ENCODE measurements at regions not wholly inside any gene's neighbourhood (a gene's known extent, or its start where the extent isn't known, plus 50 kb on each side); places are given as distances from the start of the nearest gene placed in this dataset.
"Not testable (repeated sequence)": the region's sequence is repeated elsewhere in the genome, so short reads cannot be mapped to it uniquely, and the experiment has no call there.

GRCh38 chr3:10647376-10647775 lies 142.0 kb upstream of the ATP2B2 start:
- H3K36me3 Mint-ChIP-seq (ENCODE audit: low read depth), result no peaks in the 10 kb centered on the region
- intact Hi-C loops (cut with micrococcal nuclease), result no loop called here
- no peaks in the 10 kb centered on the region for H3K4me1 Mint-ChIP-seq (ENCODE audit: low read depth)
- H3K27ac Mint-ChIP-seq, result no peak overlapping the region
- H3K27me3 Mint-ChIP-seq, result no peaks in the 10 kb centered on the region
- H3K9me3 Mint-ChIP-seq, result no peaks in the 10 kb centered on the region
- H3K4me3 Mint-ChIP-seq, result no peak overlapping the region

DNA sequence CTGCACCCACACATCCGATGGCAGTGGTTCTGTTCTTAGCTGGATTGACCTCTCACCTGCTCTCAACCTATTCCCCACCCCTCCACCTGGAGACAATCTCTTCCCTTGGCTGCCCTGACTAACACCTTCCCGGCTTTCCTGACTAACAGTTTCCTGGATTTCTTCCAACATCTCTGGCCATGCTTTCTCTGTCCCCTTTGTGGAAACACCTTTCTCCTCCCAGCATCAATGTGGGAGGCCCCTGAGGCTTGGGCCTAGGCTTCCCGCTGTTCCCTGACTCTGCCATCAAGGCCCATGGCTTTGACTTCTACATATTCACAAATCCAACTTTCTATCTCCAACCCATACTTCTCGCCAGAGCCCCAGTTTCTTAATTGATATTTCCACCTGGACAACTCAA lies 142.8 kb upstream of the ATP2B2 start:
- no peak overlapping the region for H3K4me3 Mint-ChIP-seq
- H3K36me3 Mint-ChIP-seq (ENCODE audit: low read depth), result no peaks in the 10 kb centered on the region
- H3K9me3 Mint-ChIP-seq, result no peaks in the 10 kb centered on the region
- intact Hi-C loops (cut with micrococcal nuclease), result no loop called here
- H3K27me3 Mint-ChIP-seq, result no peaks in the 10 kb centered on the region
- H3K4me1 Mint-ChIP-seq (ENCODE audit: low read depth), result no peaks in the 10 kb centered on the region
- no peak overlapping the region for H3K27ac Mint-ChIP-seq

DNA sequence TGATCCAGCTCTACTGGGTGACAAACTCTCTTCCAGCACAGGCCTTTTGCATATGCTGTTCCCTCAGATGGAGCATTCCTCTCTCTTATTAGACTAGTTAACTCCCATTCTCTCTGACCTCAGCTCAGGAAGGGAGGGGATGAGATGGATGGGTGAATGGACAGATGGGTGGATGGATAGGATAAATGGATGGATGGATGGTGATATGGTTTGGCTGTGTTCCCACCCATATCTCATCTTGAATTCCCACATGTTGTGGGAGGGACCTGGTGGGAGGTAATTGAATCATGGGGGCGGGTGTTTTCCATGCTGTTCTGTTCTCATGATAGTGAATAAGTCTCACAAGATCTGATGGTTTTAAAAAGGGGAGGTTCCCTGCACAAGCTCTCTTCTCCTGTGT lies 144.1 kb upstream of the ATP2B2 start:
- H3K27ac Mint-ChIP-seq; intact Hi-C loops (cut with micrococcal nuclease); H3K27me3 Mint-ChIP-seq; H3K36me3 Mint-ChIP-seq (ENCODE audit: low read depth); H3K4me3 Mint-ChIP-seq; H3K4me1 Mint-ChIP-seq (ENCODE audit: low read depth); H3K9me3 Mint-ChIP-seq: not testable (repeated sequence)

GRCh38 chr3:10651506-10651905 lies 146.1 kb upstream of the ATP2B2 start:
- no peak overlapping the region for H3K4me3 Mint-ChIP-seq
- no peak overlapping the region for H3K27ac Mint-ChIP-seq
- H3K27me3 Mint-ChIP-seq, result peaks cover 4% of the 10 kb centered on the region
- H3K4me1 Mint-ChIP-seq (ENCODE audit: low read depth), result no peaks in the 10 kb centered on the region
- no peaks in the 10 kb centered on the region for H3K36me3 Mint-ChIP-seq (ENCODE audit: low read depth)
- H3K9me3 Mint-ChIP-seq, result no peaks in the 10 kb centered on the region
- intact Hi-C loops (cut with micrococcal nuclease), result no loop called here

DNA sequence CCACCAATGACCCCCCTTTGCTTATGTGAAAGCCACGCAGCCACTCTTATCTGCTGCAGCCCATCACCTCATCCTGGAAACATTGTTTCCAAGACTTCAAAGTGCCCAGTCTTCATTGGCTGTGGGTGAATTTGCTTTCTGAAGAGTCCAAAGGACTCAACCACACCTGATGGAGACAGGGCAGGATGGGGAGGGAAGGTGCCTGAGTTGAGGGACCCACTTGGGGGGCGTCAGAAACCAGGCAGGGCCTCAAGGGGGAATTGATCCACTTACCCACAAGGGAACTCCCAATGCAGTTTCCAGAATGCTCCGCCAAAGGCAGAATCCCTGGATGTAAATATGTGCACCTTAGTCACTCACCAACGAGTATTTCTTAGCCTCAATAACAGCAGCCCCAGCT lies 147.9 kb upstream of the ATP2B2 start:
- intact Hi-C loops (cut with micrococcal nuclease), result no loop called here
- Mint-ChIP-seq H3K36me3 (ENCODE audit: low read depth) (no peaks in the 10 kb centered on the region), H3K27me3 (peaks cover 14% of the 10 kb centered on the region), H3K4me3 (no peak overlapping the region), H3K9me3 (no peaks in the 10 kb centered on the region), H3K27ac (no peak overlapping the region), H3K4me1 (ENCODE audit: low read depth) (no peaks in the 10 kb centered on the region)

DNA sequence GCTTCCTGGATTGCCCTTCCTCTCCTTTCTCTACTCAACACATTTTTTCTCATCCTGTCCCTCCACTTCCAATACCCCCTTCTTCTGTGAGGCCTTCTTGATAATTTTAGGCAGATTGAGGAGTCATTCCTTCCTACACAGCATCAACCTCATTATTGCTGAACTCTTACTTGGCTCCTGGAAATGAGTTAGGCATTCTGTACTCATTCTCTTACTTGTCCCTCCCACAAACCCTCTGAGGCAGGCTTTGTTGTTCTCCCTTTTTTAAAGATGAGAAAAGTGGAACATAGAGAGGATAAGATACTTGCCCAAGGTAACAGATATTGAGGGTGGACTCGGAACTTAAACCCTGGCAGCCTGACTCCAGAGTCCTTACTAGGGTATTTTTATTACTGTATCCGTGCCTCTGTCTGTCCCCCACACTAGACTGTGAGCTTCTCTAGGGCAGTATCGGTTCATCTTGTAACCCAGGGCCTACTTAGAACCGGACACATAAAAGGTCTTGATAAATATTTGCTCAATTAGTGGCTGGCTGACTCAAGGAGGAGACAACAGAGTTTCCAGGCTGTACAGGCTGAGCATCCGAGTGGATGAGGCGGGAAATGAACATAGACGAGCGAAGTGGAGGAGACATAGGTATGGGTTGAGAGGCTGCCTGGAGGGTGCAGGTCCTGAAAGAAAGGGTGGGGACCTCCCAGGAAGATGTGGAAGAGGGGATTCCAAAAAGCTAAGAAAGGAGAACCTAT lies 148.7 kb upstream of the ATP2B2 start:
- no peaks in the 10 kb centered on the region for H3K4me1 Mint-ChIP-seq (ENCODE audit: low read depth)
- no peaks in the 10 kb centered on the region for H3K36me3 Mint-ChIP-seq (ENCODE audit: low read depth)
- intact Hi-C loops (cut with micrococcal nuclease), result no loop called here
- no peak overlapping the region for H3K4me3 Mint-ChIP-seq
- H3K27me3 Mint-ChIP-seq, result peaks cover 16% of the 10 kb centered on the region
- H3K27ac Mint-ChIP-seq, result no peak overlapping the region
- no peaks in the 10 kb centered on the region for H3K9me3 Mint-ChIP-seq

GRCh38 chr3:10655105-10655504 lies 149.7 kb upstream of the ATP2B2 start:
- Mint-ChIP-seq H3K4me3 (no peak overlapping the region), H3K9me3 (no peaks in the 10 kb centered on the region), H3K27me3 (peaks cover 23% of the 10 kb centered on the region), H3K36me3 (ENCODE audit: low read depth) (no peaks in the 10 kb centered on the region), H3K27ac (no peak overlapping the region), H3K4me1 (ENCODE audit: low read depth) (no peaks in the 10 kb centered on the region)
- intact Hi-C loops (cut with micrococcal nuclease), result no loop called here

DNA sequence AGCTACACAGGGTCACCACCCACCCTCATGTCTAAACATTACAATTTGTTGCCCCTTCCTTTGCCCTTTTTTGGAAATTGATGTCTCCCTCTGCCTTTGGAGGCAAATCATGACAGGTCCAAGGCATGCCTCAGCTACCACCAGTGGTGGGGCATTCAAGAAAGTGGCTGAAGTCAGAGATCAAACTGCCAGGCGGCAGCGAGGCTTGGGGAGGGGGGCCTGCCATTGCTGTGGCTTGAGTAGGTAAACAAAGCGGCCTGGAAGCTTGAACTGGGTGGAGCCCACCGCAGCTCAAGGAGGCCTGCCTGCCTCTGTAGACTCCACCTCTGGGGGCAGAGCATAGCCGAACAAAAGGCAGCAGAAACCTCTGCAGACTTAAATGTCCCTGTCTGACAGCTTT lies 152.0 kb upstream of the ATP2B2 start:
- H3K36me3 Mint-ChIP-seq (ENCODE audit: low read depth); H3K4me1 Mint-ChIP-seq (ENCODE audit: low read depth); intact Hi-C loops (cut with micrococcal nuclease); H3K27ac Mint-ChIP-seq; H3K9me3 Mint-ChIP-seq; H3K4me3 Mint-ChIP-seq: not testable (repeated sequence)
- H3K27me3 Mint-ChIP-seq, result peaks cover 24% of the 10 kb centered on the region

DNA sequence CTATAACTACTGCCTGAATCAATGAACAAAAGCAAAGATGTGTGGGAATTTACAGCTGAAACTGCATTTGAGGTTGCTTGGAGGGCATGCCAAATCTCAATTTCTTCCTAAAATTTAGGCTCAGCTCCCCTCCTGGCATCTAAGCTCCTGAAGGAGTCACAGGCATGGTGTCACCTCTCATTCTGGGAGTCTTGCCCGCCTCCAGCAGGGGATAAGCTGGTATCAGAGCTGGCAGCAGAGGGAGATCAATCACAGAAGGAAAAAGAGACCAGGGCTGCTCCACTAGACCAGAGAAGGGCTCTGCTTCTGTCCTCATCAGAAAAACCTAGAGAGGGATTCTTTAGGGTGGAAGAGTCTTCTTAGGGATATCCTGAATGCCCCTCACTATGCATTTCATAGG lies 150.4 kb upstream of the SLC6A11 start:
- Mint-ChIP-seq H3K36me3 (ENCODE audit: low read depth) (no peaks in the 10 kb centered on the region), H3K27ac (no peak overlapping the region), H3K4me1 (ENCODE audit: low read depth) (peaks cover 10% of the 10 kb centered on the region), H3K27me3 (peaks cover 7% of the 10 kb centered on the region), H3K4me3 (no peak overlapping the region), H3K9me3 (no peaks in the 10 kb centered on the region)
- intact Hi-C loops (cut with micrococcal nuclease), result no loop called here

- intact Hi-C loops (cut with micrococcal nuclease), result no loop called here
- H3K4me1 Mint-ChIP-seq (ENCODE audit: low read depth), result peaks cover 10% of the 10 kb centered on the region
- H3K4me3 Mint-ChIP-seq, result no peak overlapping the region
- H3K27me3 Mint-ChIP-seq, result peaks cover 7% of the 10 kb centered on the region
- no peak overlapping the region for H3K27ac Mint-ChIP-seq
- H3K9me3 Mint-ChIP-seq, result no peaks in the 10 kb centered on the region
- no peaks in the 10 kb centered on the region for H3K36me3 Mint-ChIP-seq (ENCODE audit: low read depth)
These were observed 149.4 kb upstream of the SLC6A11 start for GRCh38 chr3:10666621-10667020.

DNA sequence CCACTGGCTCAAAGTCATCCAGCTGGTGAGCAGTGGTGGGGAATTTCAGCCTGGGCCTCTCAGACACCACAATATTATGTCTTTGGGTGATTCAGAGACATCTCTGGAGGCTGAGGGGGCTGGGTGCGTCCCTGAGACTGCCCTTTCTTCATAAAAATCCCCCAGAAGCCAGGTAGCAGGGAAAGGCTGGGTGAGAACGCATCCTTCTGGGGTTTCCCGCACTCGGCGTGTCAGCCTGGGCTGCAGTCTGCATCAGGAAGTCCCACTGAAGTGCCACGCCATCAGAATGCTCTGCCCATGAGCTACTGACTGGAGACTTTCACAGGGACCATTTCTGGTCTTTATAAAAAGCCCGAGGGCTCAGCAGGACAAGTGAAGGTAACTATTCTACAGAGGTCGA lies 148.8 kb upstream of the SLC6A11 start:
- Mint-ChIP-seq H3K27me3 (peaks cover 7% of the 10 kb centered on the region), H3K4me3 (no peak overlapping the region), H3K4me1 (ENCODE audit: low read depth) (peaks cover 10% of the 10 kb centered on the region), H3K36me3 (ENCODE audit: low read depth) (no peaks in the 10 kb centered on the region), H3K27ac (no peak overlapping the region), H3K9me3 (no peaks in the 10 kb centered on the region)
- intact Hi-C loops (cut with micrococcal nuclease), result no loop called here

GRCh38 chr3:10667901-10668476 lies 148.0 kb upstream of the SLC6A11 start:
- Mint-ChIP-seq H3K27ac (no peak overlapping the region), H3K9me3 (no peaks in the 10 kb centered on the region), H3K27me3 (peaks cover 7% of the 10 kb centered on the region), H3K4me1 (ENCODE audit: low read depth) (peaks cover 10% of the 10 kb centered on the region), H3K36me3 (ENCODE audit: low read depth) (no peaks in the 10 kb centered on the region), H3K4me3 (no peak overlapping the region)
- intact Hi-C loops (cut with micrococcal nuclease), result no loop called here

DNA sequence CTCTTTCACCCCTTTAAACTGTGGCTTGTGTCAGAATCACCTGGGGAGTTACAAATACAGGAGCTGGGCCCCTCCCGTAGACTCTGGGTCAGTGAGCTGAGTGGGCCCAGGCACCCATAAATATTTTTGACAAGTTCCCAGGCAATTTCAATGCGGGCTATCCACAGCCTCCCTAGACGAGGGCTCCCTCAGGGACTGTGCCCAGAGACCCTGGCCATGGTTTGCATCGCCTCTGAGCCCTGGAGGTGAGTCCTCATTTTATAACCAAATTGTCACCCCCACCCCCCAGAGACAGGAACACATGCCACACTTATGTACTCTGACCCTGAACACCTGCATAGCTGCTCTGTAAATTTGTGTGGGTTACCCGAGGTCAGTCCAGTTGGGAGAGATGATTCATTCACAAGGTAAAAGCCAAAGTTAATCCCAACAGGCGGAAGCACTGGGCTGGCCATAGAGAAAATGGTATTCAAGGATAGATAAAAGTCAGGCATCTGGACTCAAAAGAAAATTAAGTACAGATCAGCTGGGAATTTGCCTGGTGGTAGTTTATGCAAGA lies 146.5 kb upstream of the SLC6A11 start:
- intact Hi-C loops (cut with micrococcal nuclease), result no loop called here
- Mint-ChIP-seq H3K36me3 (ENCODE audit: low read depth) (no peaks in the 10 kb centered on the region), H3K4me3 (no peak overlapping the region), H3K27ac (no peak overlapping the region), H3K27me3 (peaks cover 8% of the 10 kb centered on the region), H3K4me1 (ENCODE audit: low read depth) (peaks cover 10% of the 10 kb centered on the region), H3K9me3 (no peaks in the 10 kb centered on the region)

DNA sequence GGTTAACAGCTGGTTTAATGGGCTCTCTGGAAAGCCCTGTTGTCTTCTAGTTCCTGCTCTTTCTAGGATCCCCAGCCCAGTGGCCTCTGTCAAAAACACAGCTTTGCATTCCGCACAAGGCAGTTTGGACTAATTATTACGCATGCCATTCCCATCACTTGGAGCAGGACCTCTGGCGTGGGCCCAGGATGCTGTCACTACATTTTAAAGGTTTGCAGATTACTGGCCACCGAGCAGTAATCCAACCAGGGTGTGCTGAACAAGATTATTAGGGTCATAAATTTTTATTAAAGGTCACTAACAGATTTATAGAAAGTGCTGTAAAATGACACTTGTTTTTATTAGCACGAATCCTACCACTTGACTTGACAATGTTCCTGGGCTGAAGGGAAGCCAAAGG lies 143.6 kb upstream of the SLC6A11 start:
- no peaks in the 10 kb centered on the region for H3K9me3 Mint-ChIP-seq
- peaks cover 14% of the 10 kb centered on the region for H3K27me3 Mint-ChIP-seq
- intact Hi-C loops (cut with micrococcal nuclease), result no loop called here
- no peaks in the 10 kb centered on the region for H3K4me1 Mint-ChIP-seq (ENCODE audit: low read depth)
- H3K27ac Mint-ChIP-seq, result no peak overlapping the region
- no peaks in the 10 kb centered on the region for H3K36me3 Mint-ChIP-seq (ENCODE audit: low read depth)
- H3K4me3 Mint-ChIP-seq, result no peak overlapping the region

- no peaks in the 10 kb centered on the region for H3K36me3 Mint-ChIP-seq (ENCODE audit: low read depth)
- H3K4me1 Mint-ChIP-seq (ENCODE audit: low read depth), result no peaks in the 10 kb centered on the region
- H3K27ac Mint-ChIP-seq, result no peak overlapping the region
- no peaks in the 10 kb centered on the region for H3K9me3 Mint-ChIP-seq
- H3K4me3 Mint-ChIP-seq, result no peak overlapping the region
- H3K27me3 Mint-ChIP-seq, result peaks cover 12% of the 10 kb centered on the region
- intact Hi-C loops (cut with micrococcal nuclease), result no loop called here
These were observed 141.4 kb upstream of the SLC6A11 start for GRCh38 chr3:10674578-10674977.

All from dendritic cell treated with granulocyte-macrophage colony-stimulating factor and Interleukin-4, amounts not matched to agents 40 ng/mL and 50 ng/mL, for 4 days (primary cell).